ENCODE measurements at regions not wholly inside any gene's neighbourhood (a gene's known extent, or its start where the extent isn't known, plus 50 kb on each side); places are given as distances from the start of the nearest gene placed in this dataset.

- no peaks in the 10 kb centered on the region for H4K20me1 ChIP-seq (ENCODE audit: insufficient read depth, low read length)
- H3K4me2 ChIP-seq (ENCODE audit: low read depth, low read length): no peak overlapping the region
- in situ Hi-C loops (cut with HindIII; ENCODE audit: extremely low pct_ligation_motif_present, low pct_unique_long_range_greater_than_20kb) (no loop called here), intact Hi-C loops (cut with micrococcal nuclease; ENCODE audit: unreplicated experiment) (no loop called here)
- no peak for FAIRE-seq
- no peak overlapping the region for H3K4me3 ChIP-seq (replicated peaks in 1 of 3; ENCODE audit: insufficient read depth in 1 of 3, low read depth in 2 of 3, low read length in 3 of 3)
- no peak for ATAC-seq
- CTCF ChIA-PET (ENCODE audit: low intra/inter-chr PET ratio, low total read pairs): no interaction called here
- H3K9me3 ChIP-seq (ENCODE audit: low read length): no peaks in the 10 kb centered on the region
- BruUV-seq (replicated peaks): no TSS peak
- no peaks in the 10 kb centered on the region for H3K27me3 ChIP-seq (ENCODE audit: control insufficient read depth in 1 of 2, insufficient read depth in 2 of 2, low read length in 2 of 2)
- DNase-seq (ENCODE audit: low spot score): no peak
- H3K27ac ChIP-seq (ENCODE audit: extremely low read length, insufficient read depth, low read length): no peak overlapping the region
- H3K79me2 ChIP-seq (ENCODE audit: insufficient read depth, low read length): no peaks in the 10 kb centered on the region
- 0% methylated on average over 4 of the region's 4 CpGs for WGBS (ENCODE audit: low lambda C conversion rate)
- no peaks in the 10 kb centered on the region for H3K4me1 ChIP-seq (ENCODE audit: insufficient read depth, low read length)
- POLR2A ChIA-PET: no interaction called here
- H2AFZ ChIP-seq (ENCODE audit: low read length): no peak overlapping the region
- H3K36me3 ChIP-seq (replicated peaks in 1 of 2; ENCODE audit: control insufficient read depth in 1 of 2, insufficient read depth in 2 of 2, low read length in 2 of 2): no peaks in the 10 kb centered on the region
- no peak overlapping the region for H3K9ac ChIP-seq (ENCODE audit: insufficient read depth, low read depth, low read length)
- TF ChIP-seq FOXM1 (CRISPR knock-in tag; IDR thresholded peaks at IDR 0.05) (no peak), TEAD2 (CRISPR knock-in tag; IDR thresholded peaks at IDR 0.05) (no peak), FOXA1 (IDR thresholded peaks at IDR 0.05) (no peak), FOXA1 (CRISPR knock-in tag; IDR thresholded peaks at IDR 0.05) (no peak), ZNF672 (CRISPR knock-in tag; IDR thresholded peaks at IDR 0.05) (no peak), ZIK1 (CRISPR knock-in tag; IDR thresholded peaks at IDR 0.05; ENCODE audit: borderline replicate concordance, low read depth) (no peak), ZNF253 (CRISPR knock-in tag; IDR thresholded peaks at IDR 0.05; ENCODE audit: borderline replicate concordance) (no peak), ZSCAN22 (CRISPR knock-in tag; IDR thresholded peaks at IDR 0.05) (no peak), HNF4G (IDR thresholded peaks at IDR 0.05; ENCODE audit: borderline replicate concordance, low read depth, low read length) (no peak), HNF4G (CRISPR knock-in tag; IDR thresholded peaks at IDR 0.05; ENCODE audit: borderline replicate concordance, low read depth) (no peak), SRSF1 (optimal IDR thresholded peaks at IDR 0.05; ENCODE audit: low read depth, low read length) (no peak), ZNF850 (CRISPR knock-in tag; conservative IDR thresholded peaks at IDR 0.05) (no peak), ZUFSP (CRISPR knock-in tag; IDR thresholded peaks at IDR 0.05; ENCODE audit: borderline replicate concordance) (no peak), ZMYM4 (CRISPR knock-in tag; IDR thresholded peaks at IDR 0.05) (no peak)
- TF ChIP-seq, protein P1, sequence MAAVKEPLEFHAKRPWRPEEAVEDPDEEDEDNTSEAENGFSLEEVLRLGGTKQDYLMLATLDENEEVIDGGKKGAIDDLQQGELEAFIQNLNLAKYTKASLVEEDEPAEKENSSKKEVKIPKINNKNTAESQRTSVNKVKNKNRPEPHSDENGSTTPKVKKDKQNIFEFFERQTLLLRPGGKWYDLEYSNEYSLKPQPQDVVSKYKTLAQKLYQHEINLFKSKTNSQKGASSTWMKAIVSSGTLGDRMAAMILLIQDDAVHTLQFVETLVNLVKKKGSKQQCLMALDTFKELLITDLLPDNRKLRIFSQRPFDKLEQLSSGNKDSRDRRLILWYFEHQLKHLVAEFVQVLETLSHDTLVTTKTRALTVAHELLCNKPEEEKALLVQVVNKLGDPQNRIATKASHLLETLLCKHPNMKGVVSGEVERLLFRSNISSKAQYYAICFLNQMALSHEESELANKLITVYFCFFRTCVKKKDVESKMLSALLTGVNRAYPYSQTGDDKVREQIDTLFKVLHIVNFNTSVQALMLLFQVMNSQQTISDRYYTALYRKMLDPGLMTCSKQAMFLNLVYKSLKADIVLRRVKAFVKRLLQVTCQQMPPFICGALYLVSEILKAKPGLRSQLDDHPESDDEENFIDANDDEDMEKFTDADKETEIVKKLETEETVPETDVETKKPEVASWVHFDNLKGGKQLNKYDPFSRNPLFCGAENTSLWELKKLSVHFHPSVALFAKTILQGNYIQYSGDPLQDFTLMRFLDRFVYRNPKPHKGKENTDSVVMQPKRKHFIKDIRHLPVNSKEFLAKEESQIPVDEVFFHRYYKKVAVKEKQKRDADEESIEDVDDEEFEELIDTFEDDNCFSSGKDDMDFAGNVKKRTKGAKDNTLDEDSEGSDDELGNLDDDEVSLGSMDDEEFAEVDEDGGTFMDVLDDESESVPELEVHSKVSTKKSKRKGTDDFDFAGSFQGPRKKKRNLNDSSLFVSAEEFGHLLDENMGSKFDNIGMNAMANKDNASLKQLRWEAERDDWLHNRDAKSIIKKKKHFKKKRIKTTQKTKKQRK (IDR thresholded peaks at IDR 0.05; ENCODE audit: low read length): no peak
- TF ChIP-seq, protein P2, sequence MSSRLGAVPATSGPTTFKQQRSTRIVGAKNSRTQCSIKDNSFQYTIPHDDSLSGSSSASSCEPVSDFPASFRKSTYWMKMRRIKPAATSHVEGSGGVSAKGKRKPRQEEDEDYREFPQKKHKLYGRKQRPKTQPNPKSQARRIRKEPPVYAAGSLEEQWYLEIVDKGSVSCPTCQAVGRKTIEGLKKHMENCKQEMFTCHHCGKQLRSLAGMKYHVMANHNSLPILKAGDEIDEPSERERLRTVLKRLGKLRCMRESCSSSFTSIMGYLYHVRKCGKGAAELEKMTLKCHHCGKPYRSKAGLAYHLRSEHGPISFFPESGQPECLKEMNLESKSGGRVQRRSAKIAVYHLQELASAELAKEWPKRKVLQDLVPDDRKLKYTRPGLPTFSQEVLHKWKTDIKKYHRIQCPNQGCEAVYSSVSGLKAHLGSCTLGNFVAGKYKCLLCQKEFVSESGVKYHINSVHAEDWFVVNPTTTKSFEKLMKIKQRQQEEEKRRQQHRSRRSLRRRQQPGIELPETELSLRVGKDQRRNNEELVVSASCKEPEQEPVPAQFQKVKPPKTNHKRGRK (CRISPR knock-in tag; IDR thresholded peaks at IDR 0.05): no peak
- TF ChIP-seq, protein P3, sequence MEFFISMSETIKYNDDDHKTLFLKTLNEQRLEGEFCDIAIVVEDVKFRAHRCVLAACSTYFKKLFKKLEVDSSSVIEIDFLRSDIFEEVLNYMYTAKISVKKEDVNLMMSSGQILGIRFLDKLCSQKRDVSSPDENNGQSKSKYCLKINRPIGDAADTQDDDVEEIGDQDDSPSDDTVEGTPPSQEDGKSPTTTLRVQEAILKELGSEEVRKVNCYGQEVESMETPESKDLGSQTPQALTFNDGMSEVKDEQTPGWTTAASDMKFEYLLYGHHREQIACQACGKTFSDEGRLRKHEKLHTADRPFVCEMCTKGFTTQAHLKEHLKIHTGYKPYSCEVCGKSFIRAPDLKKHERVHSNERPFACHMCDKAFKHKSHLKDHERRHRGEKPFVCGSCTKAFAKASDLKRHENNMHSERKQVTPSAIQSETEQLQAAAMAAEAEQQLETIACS (CRISPR knock-in tag; IDR thresholded peaks at IDR 0.05): no peak
Measured at GRCh38 chr9:99752417-99753109, 69.1 kb upstream of the NR4A3 start.
